ENCODE measurements at regions not wholly inside any gene's neighbourhood (a gene's known extent, or its start where the extent isn't known, plus 50 kb on each side); places are given as distances from the start of the nearest gene placed in this dataset.

GRCh38 chr9:107907255-107907654, 417.7 kb upstream of the KLF4 start:
- Histone ChIP-seq H3K4me3 (no peak overlapping the region), H3K9me3 (no peaks in the 10 kb centered on the region), H3K36me3 (no peaks in the 10 kb centered on the region), H3K27me3 (no peaks in the 10 kb centered on the region), H3K4me1 (no peaks in the 10 kb centered on the region), H3K27ac (no peak overlapping the region)
- TF ChIP-seq CTCF (IDR thresholded peaks at IDR 0.05) (no peak), POLR2A (IDR thresholded peaks at IDR 0.05) (no peak)
- 72% methylated on average over 3 of the region's 3 CpGs for WGBS (ENCODE audit: insufficient coverage, low coverage, low lambda C conversion rate, missing lambda C conversion rate)
- intact Hi-C loops (cut with DNase I) = no loop called here
- DNase-seq (no peak), ATAC-seq (no peak)

- ATAC-seq (no peak), DNase-seq (no peak)
- Histone ChIP-seq H3K36me3 (no peaks in the 10 kb centered on the region), H3K9me3 (no peaks in the 10 kb centered on the region), H3K4me3 (no peak overlapping the region), H3K27ac (no peak overlapping the region), H3K27me3 (no peaks in the 10 kb centered on the region), H3K4me1 (no peaks in the 10 kb centered on the region)
- intact Hi-C loops (cut with DNase I) = no loop called here
- no peak for TF ChIP-seq POLR2A (IDR thresholded peaks at IDR 0.05)
- WGBS (ENCODE audit: insufficient coverage, low coverage, low lambda C conversion rate, missing lambda C conversion rate) = 85% methylated on average over 1 of the region's 1 CpG
These were observed 416.5 kb upstream of the KLF4 start for GRCh38 chr9:107906074-107906473.

GRCh38 chr9:107905308-107906020, 415.9 kb upstream of the KLF4 start:
- DNase-seq = no peak
- intact Hi-C loops (cut with DNase I) = no loop called here
- no peak for ATAC-seq

GRCh38 chr9:107899961-107900330, 410.4 kb upstream of the KLF4 start:
- no peak overlapping the region for H3K27ac ChIP-seq
- no peaks in the 10 kb centered on the region for H3K27me3 ChIP-seq
- DNase-seq (no peak), ATAC-seq (no peak)
- H3K4me1 ChIP-seq = peaks cover 0 to 5% (median 0%) of the 10 kb centered on the region in 4 donors
- 50% methylated on average over 1 of the region's 1 CpG for WGBS (ENCODE audit: insufficient coverage, low coverage, low lambda C conversion rate, missing lambda C conversion rate)
- TF ChIP-seq POLR2A (IDR thresholded peaks at IDR 0.05) = no peak
- no peak for TF ChIP-seq CTCF (IDR thresholded peaks at IDR 0.05)
- no peaks in the 10 kb centered on the region for H3K36me3 ChIP-seq
- H3K4me3 ChIP-seq = no peak overlapping the region
- no peaks in the 10 kb centered on the region for H3K9me3 ChIP-seq
- intact Hi-C loops (cut with DNase I) = no loop called here

More at GRCh38 chr9:107905308-107906020, 415.9 kb upstream of the KLF4 start:
- no peak for TF ChIP-seq CTCF (IDR thresholded peaks at IDR 0.05)
- no peak for TF ChIP-seq POLR2A (IDR thresholded peaks at IDR 0.05)
- H3K27me3 ChIP-seq = no peaks in the 10 kb centered on the region
- H3K36me3 ChIP-seq = no peaks in the 10 kb centered on the region
- H3K27ac ChIP-seq = no peak overlapping the region
- no peaks in the 10 kb centered on the region for H3K9me3 ChIP-seq
- H3K4me3 ChIP-seq = no peak overlapping the region
- no peaks in the 10 kb centered on the region for H3K4me1 ChIP-seq
- 38% methylated on average over 2 of the region's 2 CpGs for WGBS (ENCODE audit: insufficient coverage, low coverage, low lambda C conversion rate, missing lambda C conversion rate)

- Histone ChIP-seq H3K4me1 (peaks cover 0 to 5% (median 0%) of the 10 kb centered on the region in 4 donors), H3K9me3 (no peaks in the 10 kb centered on the region), H3K4me3 (no peak overlapping the region), H3K36me3 (no peaks in the 10 kb centered on the region), H3K27ac (no peak overlapping the region), H3K27me3 (no peaks in the 10 kb centered on the region)
- TF ChIP-seq CTCF (IDR thresholded peaks at IDR 0.05) (no peak), POLR2A (IDR thresholded peaks at IDR 0.05) (no peak)
- 60% methylated on average over 2 of the region's 2 CpGs for WGBS (ENCODE audit: insufficient coverage, low coverage, low lambda C conversion rate, missing lambda C conversion rate)
- intact Hi-C loops (cut with DNase I) = no loop called here
- DNase-seq (no peak), ATAC-seq (no peak)
These were observed 409.2 kb upstream of the KLF4 start for GRCh38 chr9:107898761-107899160.

All from right lobe of liver (tissue), 6 donors.